Stimulated activated naive CD8-positive, alpha-beta T cell treated with anti-CD3 and anti-CD28 coated beads, Interleukin-15, Interleukin-2, amounts not matched to agents 100 ng/mL and 50 ng/mL, for 24 hours (primary cell): ENCODE measurements at regions not wholly inside any gene's neighbourhood (a gene's known extent, or its start where the extent isn't known, plus 50 kb on each side); places are given as distances from the start of the nearest gene placed in this dataset.

ENCODE experiments used
- H3K27ac Mint-ChIP-seq: one replicate; pipeline ENCODE4 v1.8.0; 2021; ENCODE audit warnings: mild to moderate bottlenecking, mixed read lengths
- H3K27me3 Mint-ChIP-seq: one replicate; pipeline ENCODE4 v1.8.0; 2021; ENCODE audit warnings: mixed read lengths
- H3K36me3 Mint-ChIP-seq: one replicate; pipeline ENCODE4 v1.8.0; 2021; ENCODE audit warnings: low read depth, mixed read lengths
- H3K4me1 Mint-ChIP-seq: one replicate; pipeline ENCODE4 v1.8.0; 2021; ENCODE audit warnings: low read depth, mixed read lengths
- H3K4me3 Mint-ChIP-seq: one replicate; pipeline ENCODE4 v1.8.0; 2021; ENCODE audit warnings: mild to moderate bottlenecking, mixed read lengths
- H3K9me3 Mint-ChIP-seq: one replicate; pipeline ENCODE4 v1.8.0; 2021; ENCODE audit warnings: mixed read lengths

GRCh38 chr13:106077017-106077416, 458.4 kb downstream of the EFNB2 start:
- H3K27me3 Mint-ChIP-seq: peaks cover 6% of the 10 kb centered on the region
- H3K4me3 Mint-ChIP-seq: no peak overlapping the region
- H3K27ac Mint-ChIP-seq: no peak overlapping the region
- no peaks in the 10 kb centered on the region for H3K4me1 Mint-ChIP-seq
- H3K9me3 Mint-ChIP-seq: peaks cover 3% of the 10 kb centered on the region
- H3K36me3 Mint-ChIP-seq: no peaks in the 10 kb centered on the region

DNA sequence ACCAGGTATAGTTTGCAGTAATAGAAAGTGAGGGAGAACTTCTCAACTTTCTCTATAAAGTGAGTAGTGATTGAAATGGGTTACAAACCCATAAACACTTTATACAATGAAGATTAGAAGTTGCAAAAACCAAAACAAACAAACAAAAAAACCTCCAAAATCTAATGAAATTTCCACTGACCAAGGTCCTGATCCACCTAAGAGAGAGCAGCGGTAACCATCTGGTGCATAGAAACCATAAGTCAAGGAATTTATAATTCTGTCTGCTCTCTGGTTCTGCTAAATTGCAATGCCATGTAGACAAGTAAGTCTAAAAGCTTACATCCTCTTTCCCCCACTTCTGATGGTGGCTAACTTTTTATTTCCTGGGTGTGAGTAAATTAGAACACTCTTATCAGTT, 463.4 kb downstream of the EFNB2 start:
- Mint-ChIP-seq H3K27me3 (no peaks in the 10 kb centered on the region), H3K4me1 (no peaks in the 10 kb centered on the region), H3K9me3 (no peaks in the 10 kb centered on the region)

DNA sequence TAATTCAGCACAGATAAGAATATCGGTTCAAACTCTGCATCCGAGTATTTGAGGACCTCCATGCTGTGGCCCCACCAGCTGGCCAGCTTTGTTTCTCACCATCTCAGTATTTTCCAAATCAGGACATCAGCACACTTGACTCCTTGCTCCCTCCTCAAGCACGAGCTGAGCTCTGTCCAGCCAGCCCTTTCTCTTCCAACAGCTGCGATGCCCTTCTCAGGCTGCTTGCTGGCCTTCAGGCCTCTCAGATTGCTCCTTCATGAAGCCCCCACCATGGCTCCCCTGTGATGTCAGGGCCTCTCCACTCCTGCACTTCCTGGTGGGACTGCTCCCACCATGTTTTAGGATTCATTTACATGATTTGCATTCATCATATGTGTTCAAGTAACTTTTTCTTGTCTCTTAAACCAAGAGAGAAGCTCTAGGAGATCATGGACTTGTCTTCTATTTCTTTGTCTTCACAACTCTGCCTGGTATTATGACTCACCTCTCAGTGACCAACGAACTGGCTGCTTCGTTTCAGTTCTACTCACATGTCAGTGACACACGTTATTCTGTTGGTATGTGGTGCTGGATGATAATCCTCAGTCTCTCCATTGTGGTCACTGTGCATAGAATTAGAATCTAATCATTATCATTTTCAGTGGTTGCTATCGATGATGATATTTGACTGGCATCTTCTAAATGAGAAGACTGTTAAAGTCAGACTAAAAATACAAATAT, 471.7 kb downstream of the EFNB2 start:
- Mint-ChIP-seq H3K27ac (no peak overlapping the region), H3K9me3 (peaks cover 6% of the 10 kb centered on the region), H3K36me3 (no peaks in the 10 kb centered on the region), H3K27me3 (peaks cover 5% of the 10 kb centered on the region), H3K4me1 (no peaks in the 10 kb centered on the region), H3K4me3 (no peak overlapping the region)

More for the DNA sequence above, 463.4 kb downstream of the EFNB2 start:
- Mint-ChIP-seq H3K27ac (no peak overlapping the region), H3K36me3 (no peaks in the 10 kb centered on the region), H3K4me3 (no peak overlapping the region)

DNA sequence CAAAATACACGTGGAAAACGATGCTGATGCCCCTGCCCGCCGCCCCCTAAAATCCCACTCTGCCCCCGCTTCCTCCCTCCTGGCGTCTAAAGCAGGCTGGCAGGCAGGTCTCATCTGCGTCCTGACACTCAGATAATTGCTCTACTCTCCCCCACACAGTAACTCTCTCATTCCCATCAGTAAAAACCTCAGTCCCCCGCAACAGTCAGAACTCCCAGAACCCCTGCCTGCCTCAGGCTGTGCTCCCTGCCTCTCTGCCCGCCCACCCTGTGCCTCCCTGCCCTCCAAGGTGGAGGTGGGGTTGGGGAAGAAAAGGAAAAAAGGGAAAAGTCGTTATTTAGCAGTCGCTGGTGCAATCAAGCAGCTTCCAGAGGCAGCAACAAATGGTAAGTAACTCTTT, 473.7 kb downstream of the EFNB2 start:
- no peaks in the 10 kb centered on the region for H3K36me3 Mint-ChIP-seq
- H3K4me1 Mint-ChIP-seq: no peaks in the 10 kb centered on the region

GRCh38 chr13:106056851-106057250, 478.6 kb downstream of the EFNB2 start:
- Mint-ChIP-seq H3K36me3 (no peaks in the 10 kb centered on the region), H3K27ac (no peak overlapping the region), H3K4me1 (no peaks in the 10 kb centered on the region), H3K4me3 (no peak overlapping the region), H3K27me3 (no peaks in the 10 kb centered on the region), H3K9me3 (no peaks in the 10 kb centered on the region)

More for the DNA sequence above, 473.7 kb downstream of the EFNB2 start:
- peaks cover 6% of the 10 kb centered on the region for H3K9me3 Mint-ChIP-seq
- H3K27ac Mint-ChIP-seq: no peak overlapping the region
- H3K4me3 Mint-ChIP-seq: no peak overlapping the region
- peaks cover 5% of the 10 kb centered on the region for H3K27me3 Mint-ChIP-seq

DNA sequence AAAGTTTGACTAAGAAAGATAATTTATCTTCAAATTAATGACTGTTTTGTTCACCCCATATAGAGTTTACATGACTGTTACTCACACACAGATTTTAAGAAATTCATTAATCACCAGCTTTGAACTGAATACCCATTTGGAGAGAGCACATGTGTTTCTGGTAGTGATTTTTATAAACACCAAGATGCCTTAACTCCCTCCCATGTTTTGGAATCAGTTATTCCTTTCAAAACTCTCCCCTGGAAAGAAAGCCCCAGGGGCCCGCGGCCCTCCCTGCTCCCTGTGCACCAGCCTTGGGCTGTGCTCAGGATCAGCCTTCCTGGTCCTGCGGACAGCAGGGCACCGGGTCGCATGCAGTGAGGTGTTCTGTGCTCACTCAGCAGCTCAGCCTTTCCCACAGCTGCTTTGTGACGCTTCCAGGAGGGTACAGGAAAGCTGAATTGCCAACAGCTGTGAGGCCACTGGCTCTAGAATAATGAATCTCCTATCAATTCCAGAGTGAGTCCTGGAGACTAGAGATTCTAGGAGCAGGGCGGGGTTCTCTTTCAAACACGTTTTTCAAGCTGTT, 483.2 kb downstream of the EFNB2 start:
- no peak overlapping the region for H3K27ac Mint-ChIP-seq
- H3K4me3 Mint-ChIP-seq: no peak overlapping the region
- no peaks in the 10 kb centered on the region for H3K9me3 Mint-ChIP-seq
- no peaks in the 10 kb centered on the region for H3K27me3 Mint-ChIP-seq
- H3K36me3 Mint-ChIP-seq: no peaks in the 10 kb centered on the region
- H3K4me1 Mint-ChIP-seq: no peaks in the 10 kb centered on the region

- H3K27ac Mint-ChIP-seq: no peak overlapping the region
- H3K9me3 Mint-ChIP-seq: no peaks in the 10 kb centered on the region
- H3K4me3 Mint-ChIP-seq: no peak overlapping the region
- H3K4me1 Mint-ChIP-seq: no peaks in the 10 kb centered on the region
- H3K36me3 Mint-ChIP-seq: no peaks in the 10 kb centered on the region
- H3K27me3 Mint-ChIP-seq: no peaks in the 10 kb centered on the region
Measured at GRCh38 chr13:106049171-106049570, 486.3 kb downstream of the EFNB2 start.

DNA sequence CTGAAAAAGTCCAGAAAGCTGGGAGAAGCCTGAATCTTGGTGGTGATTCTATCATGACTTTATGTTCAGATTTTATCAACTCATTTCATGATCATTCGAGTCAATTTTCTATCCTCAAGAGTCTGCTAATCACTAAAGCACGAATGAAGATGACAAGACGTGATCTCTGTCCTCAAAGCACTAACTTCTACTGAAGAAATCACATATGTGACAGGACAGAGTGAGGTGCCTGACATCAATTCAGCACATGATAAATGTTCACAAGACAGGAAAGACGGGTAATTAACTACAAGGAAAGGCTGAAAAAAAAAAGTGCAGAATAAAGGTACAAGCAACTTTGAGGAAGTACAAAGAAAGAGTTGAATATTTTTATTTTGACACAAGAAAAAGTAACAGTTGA, 487.1 kb downstream of the EFNB2 start:
- Mint-ChIP-seq H3K4me1 (no peaks in the 10 kb centered on the region), H3K36me3 (no peaks in the 10 kb centered on the region), H3K4me3 (no peak overlapping the region), H3K27me3 (no peaks in the 10 kb centered on the region), H3K9me3 (no peaks in the 10 kb centered on the region), H3K27ac (no peak overlapping the region)

DNA sequence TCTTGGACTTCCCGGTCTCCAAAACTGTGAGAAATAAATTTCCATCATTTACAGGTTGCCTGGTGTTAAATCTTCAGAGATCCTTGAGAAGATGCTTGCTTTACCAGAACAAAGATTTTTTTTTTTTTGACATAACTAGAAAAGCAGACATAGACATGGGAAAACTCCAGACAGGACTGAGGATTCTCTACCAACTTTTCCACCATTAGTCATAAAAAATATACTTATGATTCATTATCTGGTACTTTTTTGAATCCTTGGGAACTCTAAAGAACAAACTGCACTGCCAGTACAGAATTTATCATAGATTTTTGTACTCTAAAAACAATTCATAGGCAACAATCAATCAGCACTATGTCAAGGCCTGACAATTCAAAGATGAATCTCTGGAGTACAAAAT, 487.6 kb downstream of the EFNB2 start:
- no peak overlapping the region for H3K27ac Mint-ChIP-seq
- no peaks in the 10 kb centered on the region for H3K4me1 Mint-ChIP-seq
- no peak overlapping the region for H3K4me3 Mint-ChIP-seq
- H3K9me3 Mint-ChIP-seq: no peaks in the 10 kb centered on the region
- H3K36me3 Mint-ChIP-seq: no peaks in the 10 kb centered on the region
- no peaks in the 10 kb centered on the region for H3K27me3 Mint-ChIP-seq

- no peaks in the 10 kb centered on the region for H3K4me1 Mint-ChIP-seq
- H3K4me3 Mint-ChIP-seq: no peak overlapping the region
- no peaks in the 10 kb centered on the region for H3K9me3 Mint-ChIP-seq
- H3K36me3 Mint-ChIP-seq: no peaks in the 10 kb centered on the region
- H3K27ac Mint-ChIP-seq: no peak overlapping the region
- no peaks in the 10 kb centered on the region for H3K27me3 Mint-ChIP-seq
Measured at GRCh38 chr13:106042996-106043581, 492.4 kb downstream of the EFNB2 start.

- no peaks in the 10 kb centered on the region for H3K9me3 Mint-ChIP-seq
- H3K4me3 Mint-ChIP-seq: no peak overlapping the region
- no peaks in the 10 kb centered on the region for H3K36me3 Mint-ChIP-seq
- no peaks in the 10 kb centered on the region for H3K27me3 Mint-ChIP-seq
- H3K27ac Mint-ChIP-seq: no peak overlapping the region
- no peaks in the 10 kb centered on the region for H3K4me1 Mint-ChIP-seq
Measured at GRCh38 chr13:106041445-106041844, 494.0 kb downstream of the EFNB2 start.

- Mint-ChIP-seq H3K9me3 (no peaks in the 10 kb centered on the region), H3K27me3 (no peaks in the 10 kb centered on the region), H3K27ac (no peak overlapping the region), H3K4me1 (no peaks in the 10 kb centered on the region), H3K36me3 (no peaks in the 10 kb centered on the region), H3K4me3 (no peak overlapping the region)
Measured at GRCh38 chr13:106038752-106039151, 496.7 kb downstream of the EFNB2 start.

DNA sequence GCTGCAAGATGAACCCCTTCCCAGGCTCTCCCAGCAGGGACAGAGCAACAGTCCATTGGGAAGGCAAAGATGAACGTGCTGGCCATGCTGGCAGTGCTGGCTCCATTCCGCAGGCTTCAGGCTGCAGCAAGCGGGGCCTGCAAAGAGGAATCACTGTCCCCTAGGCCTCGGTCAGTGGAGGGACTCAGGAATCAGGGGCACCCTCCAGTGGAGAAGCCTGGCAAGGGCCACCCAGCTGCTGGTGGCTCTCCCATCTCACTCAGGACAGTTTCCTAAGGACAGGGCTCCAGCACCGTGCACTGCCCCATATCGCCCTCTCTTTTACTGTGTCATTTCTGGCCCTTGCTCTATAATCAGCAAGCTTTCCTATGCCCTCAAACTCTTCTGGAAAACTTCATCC, 498.6 kb downstream of the EFNB2 start:
- no peak overlapping the region for H3K4me3 Mint-ChIP-seq
- H3K4me1 Mint-ChIP-seq: no peaks in the 10 kb centered on the region
- no peaks in the 10 kb centered on the region for H3K36me3 Mint-ChIP-seq

GRCh38 chr13:106034201-106034600, 501.3 kb downstream of the EFNB2 start:
- H3K4me3 Mint-ChIP-seq: no peak overlapping the region
- H3K4me1 Mint-ChIP-seq: no peaks in the 10 kb centered on the region
- H3K27ac Mint-ChIP-seq: no peak overlapping the region
- H3K9me3 Mint-ChIP-seq: no peaks in the 10 kb centered on the region
- no peaks in the 10 kb centered on the region for H3K27me3 Mint-ChIP-seq
- H3K36me3 Mint-ChIP-seq: no peaks in the 10 kb centered on the region

More for the DNA sequence above, 498.6 kb downstream of the EFNB2 start:
- Mint-ChIP-seq H3K27me3 (no peaks in the 10 kb centered on the region), H3K9me3 (no peaks in the 10 kb centered on the region), H3K27ac (no peak overlapping the region)

DNA sequence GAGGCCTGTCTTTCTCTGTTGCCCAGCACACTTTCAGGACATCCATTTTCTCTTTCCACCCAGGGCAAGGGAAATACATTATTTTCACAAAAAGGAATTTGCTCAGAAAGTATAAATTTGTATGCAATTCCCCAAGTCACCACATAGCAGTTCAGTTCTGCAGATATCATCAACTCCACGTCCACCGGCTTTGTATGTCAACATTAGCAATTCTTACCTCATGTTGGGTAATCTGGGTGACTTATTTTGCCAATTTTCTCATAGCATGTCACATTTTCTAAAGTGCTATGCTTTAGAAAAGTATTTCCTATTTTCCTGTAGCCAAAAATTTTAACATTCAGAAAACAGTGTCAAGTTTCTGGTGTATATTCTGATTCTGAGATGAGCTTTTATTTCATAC, 501.8 kb downstream of the EFNB2 start:
- Mint-ChIP-seq H3K36me3 (no peaks in the 10 kb centered on the region), H3K4me3 (no peak overlapping the region), H3K27ac (no peak overlapping the region)

GRCh38 chr13:106032441-106032840, 503.0 kb downstream of the EFNB2 start:
- Mint-ChIP-seq H3K9me3 (no peaks in the 10 kb centered on the region), H3K27ac (no peak overlapping the region), H3K4me3 (no peak overlapping the region), H3K27me3 (no peaks in the 10 kb centered on the region), H3K4me1 (no peaks in the 10 kb centered on the region), H3K36me3 (no peaks in the 10 kb centered on the region)

More for the DNA sequence above, 501.8 kb downstream of the EFNB2 start:
- Mint-ChIP-seq H3K4me1 (no peaks in the 10 kb centered on the region), H3K27me3 (no peaks in the 10 kb centered on the region), H3K9me3 (no peaks in the 10 kb centered on the region)
